GM19351 (cell line): ENCODE measurements at regions not wholly inside any gene's neighbourhood (a gene's known extent, or its start where the extent isn't known, plus 50 kb on each side); places are given as distances from the start of the nearest gene placed in this dataset.

Experiments
- ATAC-seq: cut with Tn5 transposase; IDR thresholded peaks from one replicate; pipeline ENCODE4 v1.9.1; 2021; ENCODE audit warnings: mild to moderate bottlenecking, moderate library complexity; ENCODE audit not compliant: unreplicated experiment

GRCh38 chr2:15803543-15804245 is 136.7 kb upstream of the MYCN start:
- ATAC-seq, result no peak

GRCh38 chr2:15804246-15804619 is 136.1 kb upstream of the MYCN start:
- ATAC-seq, result no peak

- no peak for ATAC-seq
These were observed 135.7 kb upstream of the MYCN start for GRCh38 chr2:15804691-15805090.

GRCh38 chr2:15805206-15805605 is 135.1 kb upstream of the MYCN start:
- ATAC-seq, result no peak

- no peak for ATAC-seq
These were observed 134.6 kb upstream of the MYCN start for GRCh38 chr2:15805772-15806171.

- ATAC-seq, result no peak
These were observed 133.4 kb upstream of the MYCN start for GRCh38 chr2:15806801-15807417.

- ATAC-seq, result no peak
These were observed 132.7 kb upstream of the MYCN start for GRCh38 chr2:15807418-15808203.

- no peak for ATAC-seq
These were observed 132.0 kb upstream of the MYCN start for GRCh38 chr2:15808204-15808910.

- ATAC-seq, result no peak
These were observed 131.4 kb upstream of the MYCN start for GRCh38 chr2:15808944-15809343.

GRCh38 chr2:15809404-15809803 is 130.9 kb upstream of the MYCN start:
- ATAC-seq, result no peak

GRCh38 chr2:15810477-15811150 is 129.7 kb upstream of the MYCN start:
- ATAC-seq, result no peak

GRCh38 chr2:15811367-15811766 is 129.0 kb upstream of the MYCN start:
- ATAC-seq, result no peak

GRCh38 chr2:15812187-15812780 is 128.1 kb upstream of the MYCN start:
- ATAC-seq, result no peak

- ATAC-seq, result no peak
These were observed 126.7 kb upstream of the MYCN start for GRCh38 chr2:15813481-15814266.

- ATAC-seq, result no peak
These were observed 125.9 kb upstream of the MYCN start for GRCh38 chr2:15814403-15814802.

GRCh38 chr2:15814946-15815345 is 125.4 kb upstream of the MYCN start:
- no peak for ATAC-seq

GRCh38 chr2:15816226-15816625 is 124.1 kb upstream of the MYCN start:
- ATAC-seq, result no peak

GRCh38 chr2:15816674-15817406 is 123.5 kb upstream of the MYCN start:
- ATAC-seq, result no peak

GRCh38 chr2:15817748-15818147 is 122.6 kb upstream of the MYCN start:
- ATAC-seq, result no peak
